H9 (cell line): ENCODE measurements at regions not wholly inside any gene's neighbourhood (a gene's known extent, or its start where the extent isn't known, plus 50 kb on each side); places are given as distances from the start of the nearest gene placed in this dataset.

Experiments used
- DNase-seq: peaks from one replicate; pipeline ENCODE4 v3.0.0-alpha.2; 2017
- H2AFZ ChIP-seq: one replicate; pipeline ENCODE4 v1.6.1; 2013; ENCODE audit warnings: mild to moderate bottlenecking, low read length, control low read depth, moderate library complexity
- H2AK5ac ChIP-seq: 2 replicates; pipeline ENCODE4 v1.6.1; 2013; ENCODE audit warnings: low read length, control low read depth, mixed read lengths; ENCODE audit not compliant: insufficient read length
- H2BK120ac ChIP-seq: one replicate; pipeline ENCODE4 v1.6.1; 2013; ENCODE audit warnings: low read depth, mild to moderate bottlenecking, low read length, control low read depth, inconsistent platforms; ENCODE audit not compliant: poor library complexity, severe bottlenecking
- H2BK12ac ChIP-seq: 2 replicates; pipeline ENCODE4 v1.6.1; 2013; ENCODE audit warnings: low read length, control low read depth, mixed read lengths, low read depth; ENCODE audit not compliant: insufficient read length
- H2BK15ac ChIP-seq: 2 replicates; pipeline ENCODE4 v1.6.1; 2013; ENCODE audit warnings: low read depth, low read length, control low read depth
- H2BK20ac ChIP-seq: one replicate; pipeline ENCODE4 v1.6.1; 2013; ENCODE audit warnings: low read depth, mild to moderate bottlenecking, low read length, control low read depth, inconsistent platforms; ENCODE audit not compliant: poor library complexity, severe bottlenecking
- H2BK5ac ChIP-seq: 2 replicates; pipeline ENCODE4 v1.6.1; 2013; ENCODE audit warnings: low read length, control low read depth, mixed read lengths; ENCODE audit not compliant: insufficient read length
- H3K14ac ChIP-seq: 2 replicates; pipeline ENCODE4 v1.6.1; 2013; ENCODE audit warnings: low read length, control low read depth; ENCODE audit not compliant: insufficient read depth
- H3K18ac ChIP-seq: 2 replicates; pipeline ENCODE4 v1.6.1; 2013; ENCODE audit warnings: low read depth, mild to moderate bottlenecking, mixed read lengths, low read length, control low read depth; ENCODE audit not compliant: insufficient read length
- H3K23ac ChIP-seq: 2 replicates; pipeline ENCODE4 v1.6.1; 2013; ENCODE audit warnings: low read length, control low read depth, mixed read lengths, low read depth; ENCODE audit not compliant: insufficient read length
- H3K23me2 ChIP-seq: 2 replicates; pipeline ENCODE4 v1.6.1; 2013; ENCODE audit warnings: low read depth, mild to moderate bottlenecking, mixed read lengths, low read length, control low read depth; ENCODE audit not compliant: insufficient read length, poor library complexity, severe bottlenecking
- H3K27ac ChIP-seq: 2 replicates; pipeline ENCODE4 v1.5.1; 2013; ENCODE audit warnings: low read length, control low read depth, mixed read lengths, low read depth; ENCODE audit not compliant: insufficient read length
- H3K27me3 ChIP-seq: 2 replicates; pipeline ENCODE4 v1.6.1; 2013; ENCODE audit warnings: low read length, control low read depth, inconsistent platforms; ENCODE audit not compliant: insufficient read depth
- H3K4ac ChIP-seq: 2 replicates; pipeline ENCODE4 v1.6.1; 2013; ENCODE audit warnings: low read depth, mild to moderate bottlenecking, control low read depth, inconsistent platforms, low read length, moderate library complexity
- H3K4me1 ChIP-seq: 2 replicates; pipeline ENCODE4 v1.6.1; 2013; ENCODE audit warnings: low read length, control low read depth, inconsistent platforms; ENCODE audit not compliant: insufficient read depth
- H3K4me2 ChIP-seq: 2 replicates; pipeline ENCODE4 v1.6.1; 2013; ENCODE audit warnings: low read length, control low read depth, mixed read lengths; ENCODE audit not compliant: insufficient read length, insufficient read depth
- H3K56ac ChIP-seq: 2 replicates; pipeline ENCODE4 v1.6.1; 2013; ENCODE audit warnings: low read depth, mild to moderate bottlenecking, mixed read lengths, low read length, control low read depth; ENCODE audit not compliant: insufficient read length
- H3K79me1 ChIP-seq: 2 replicates; pipeline ENCODE4 v1.6.1; 2013; ENCODE audit warnings: low read depth, mild to moderate bottlenecking, moderate library complexity, low read length, control low read depth, inconsistent platforms; ENCODE audit not compliant: insufficient read depth, poor library complexity, severe bottlenecking
- H3K79me2 ChIP-seq: 2 replicates; pipeline ENCODE4 v1.6.1; 2013; ENCODE audit warnings: low read length, control low read depth, inconsistent platforms; ENCODE audit not compliant: insufficient read depth
- H3K9ac ChIP-seq: 2 replicates; pipeline ENCODE4 v1.6.1; 2013; ENCODE audit warnings: low read length, control low read depth, mixed read lengths; ENCODE audit not compliant: insufficient read length; ENCODE audit errors: extremely low read depth
- H3K9me3 ChIP-seq: one replicate; pipeline ENCODE4 v1.6.1; 2013; ENCODE audit warnings: low read depth, low read length, inconsistent platforms; ENCODE audit not compliant: control insufficient read depth
- H3T11ph ChIP-seq: one replicate; pipeline ENCODE4 v1.6.1; 2013; ENCODE audit warnings: mild to moderate bottlenecking, low read length, control low read depth, inconsistent platforms
- H4K20me1 ChIP-seq: one replicate; pipeline ENCODE4 v1.6.1; 2013; ENCODE audit not compliant: control insufficient read depth, insufficient read length, insufficient read depth
- H4K5ac ChIP-seq: 2 replicates; pipeline ENCODE4 v1.6.1; 2013; ENCODE audit warnings: low read depth, mild to moderate bottlenecking, mixed read lengths, low read length, control low read depth; ENCODE audit not compliant: insufficient read length
- H4K8ac ChIP-seq: replicated peaks from 2 replicates; pipeline ENCODE4 v1.6.1; 2013; ENCODE audit warnings: low read length, control low read depth, mixed read lengths, low read depth; ENCODE audit not compliant: insufficient read length
- H4K91ac ChIP-seq: 2 replicates; pipeline ENCODE4 v1.6.1; 2013; ENCODE audit warnings: low read depth, mild to moderate bottlenecking, moderate library complexity, mixed read lengths, low read length, control low read depth; ENCODE audit not compliant: insufficient read length
- H3K27ac Mint-ChIP-seq, 3 experiments: 2 replicates in 2 of 3; 3 replicates in 1 of 3; pipeline ENCODE4 v1.8.0; 2020 to 2021; ENCODE audit warnings: mixed read lengths in 3 of 3, mild to moderate bottlenecking in 1 of 3, moderate library complexity in 1 of 3
- H3K27me3 Mint-ChIP-seq: 2 replicates; pipeline ENCODE4 v1.8.0; 2021; ENCODE audit warnings: low read depth, mild to moderate bottlenecking, moderate library complexity, mixed read lengths
- H3K36me3 Mint-ChIP-seq, 3 experiments: 2 replicates in 2 of 3; 3 replicates in 1 of 3; pipeline ENCODE4 v1.8.0; 2020 to 2021; ENCODE audit warnings: low read depth in 3 of 3, mixed read lengths in 3 of 3; ENCODE audit not compliant: insufficient read depth in 1 of 3
- H3K4me1 Mint-ChIP-seq, 2 experiments: 2 replicates each; pipeline ENCODE4 v1.8.0; 2020; ENCODE audit warnings: mixed read lengths in 2 of 2
- H3K4me3 Mint-ChIP-seq, 2 experiments: 2 replicates in 1 of 2; 3 replicates in 1 of 2; pipeline ENCODE4 v1.8.0; 2020 to 2021; ENCODE audit warnings: mild to moderate bottlenecking in 2 of 2, mixed read lengths in 2 of 2, moderate library complexity in 1 of 2
- H3K9me3 Mint-ChIP-seq, 2 experiments: 2 replicates in 1 of 2; 3 replicates in 1 of 2; pipeline ENCODE4 v1.8.0; 2020; ENCODE audit warnings: mild to moderate bottlenecking in 2 of 2, mixed read lengths in 2 of 2, moderate library complexity in 1 of 2
- WGBS: extraction: QIAGEN DNeasy Blood & Tissue Kit; methylation state at CpG from one replicate; pipeline ENCODE4 v1.1.7; 2013; ENCODE audit warnings: missing lambda C conversion rate, low lambda C conversion rate, mixed read lengths; ENCODE audit not compliant: insufficient read length; ENCODE audit errors: extremely low coverage; 5-methylcytosine and 5-hydroxymethylcytosine counted together
- TF ChIP-seq, protein P1 (sequence below): fragments of 200-600 bp; sonication (generic); conservative IDR thresholded peaks from 3 replicates; pipeline ENCODE4 v1.8.0; 2021; ENCODE audit warnings: antibody characterized with exemption, mild to moderate bottlenecking

DNA sequence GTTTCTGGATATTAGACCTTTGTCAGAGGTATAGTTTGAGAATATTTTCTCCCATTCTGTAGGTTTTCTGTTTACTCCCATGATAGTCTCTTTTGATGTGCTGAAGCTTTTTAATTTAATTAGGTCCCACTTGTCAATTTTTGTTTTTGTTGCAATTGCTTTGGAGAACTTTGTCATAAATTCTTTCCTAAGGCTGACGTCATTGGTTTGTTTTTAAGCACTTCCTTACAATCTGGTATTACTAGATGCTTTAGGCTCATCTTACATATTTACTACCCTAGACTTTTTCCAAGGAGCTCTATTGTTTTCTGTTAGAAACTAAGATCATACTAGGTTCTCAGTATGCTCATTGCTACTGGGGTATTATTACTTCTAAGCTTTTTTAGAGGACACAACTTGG lies 806.3 kb downstream of the PDHA2 start:
- no peak overlapping the region for H2BK5ac ChIP-seq
- TF ChIP-seq, protein P1, sequence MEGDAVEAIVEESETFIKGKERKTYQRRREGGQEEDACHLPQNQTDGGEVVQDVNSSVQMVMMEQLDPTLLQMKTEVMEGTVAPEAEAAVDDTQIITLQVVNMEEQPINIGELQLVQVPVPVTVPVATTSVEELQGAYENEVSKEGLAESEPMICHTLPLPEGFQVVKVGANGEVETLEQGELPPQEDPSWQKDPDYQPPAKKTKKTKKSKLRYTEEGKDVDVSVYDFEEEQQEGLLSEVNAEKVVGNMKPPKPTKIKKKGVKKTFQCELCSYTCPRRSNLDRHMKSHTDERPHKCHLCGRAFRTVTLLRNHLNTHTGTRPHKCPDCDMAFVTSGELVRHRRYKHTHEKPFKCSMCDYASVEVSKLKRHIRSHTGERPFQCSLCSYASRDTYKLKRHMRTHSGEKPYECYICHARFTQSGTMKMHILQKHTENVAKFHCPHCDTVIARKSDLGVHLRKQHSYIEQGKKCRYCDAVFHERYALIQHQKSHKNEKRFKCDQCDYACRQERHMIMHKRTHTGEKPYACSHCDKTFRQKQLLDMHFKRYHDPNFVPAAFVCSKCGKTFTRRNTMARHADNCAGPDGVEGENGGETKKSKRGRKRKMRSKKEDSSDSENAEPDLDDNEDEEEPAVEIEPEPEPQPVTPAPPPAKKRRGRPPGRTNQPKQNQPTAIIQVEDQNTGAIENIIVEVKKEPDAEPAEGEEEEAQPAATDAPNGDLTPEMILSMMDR: no peak
- H4K20me1 ChIP-seq: no peaks in the 10 kb centered on the region
- H3K27ac ChIP-seq: no peak overlapping the region
- H4K91ac ChIP-seq: no peak overlapping the region
- H3K79me2 ChIP-seq: no peaks in the 10 kb centered on the region
- H3K4me2 ChIP-seq: no peak overlapping the region
- no peak overlapping the region for H2AFZ ChIP-seq
- Mint-ChIP-seq H3K4me1 (peaks cover 6 to 7% of the 10 kb centered on the region in 2 experiments), H3K4me3 (no peak overlapping the region), H3K36me3 (0 out of 7 replicates have a peak, but pooled peaks cover 0 to 9% (median 3%) of the 10 kb centered on the region in 3 experiments), H3K27ac (no peak overlapping the region), H3K9me3 (peaks cover 0 to 7% of the 10 kb centered on the region in 2 experiments; a peak in 2 of 5 replicates), H3K27me3 (no peaks in the 10 kb centered on the region)
- no peak overlapping the region for H2BK20ac ChIP-seq
- H3K4me1 ChIP-seq: no peaks in the 10 kb centered on the region
- H2BK15ac ChIP-seq: no peak overlapping the region
- no peaks in the 10 kb centered on the region for H3K9me3 ChIP-seq
- no peak overlapping the region for H2BK12ac ChIP-seq
- H3K9ac ChIP-seq: no peak overlapping the region
- H3T11ph ChIP-seq: no peak overlapping the region
- no peak overlapping the region for H3K23ac ChIP-seq
- no peak overlapping the region for H3K4ac ChIP-seq
- no peak for DNase-seq
- H3K56ac ChIP-seq: no peak overlapping the region
- H2BK120ac ChIP-seq: no peak overlapping the region
- H3K14ac ChIP-seq: no peak overlapping the region
- H4K8ac ChIP-seq: no peak overlapping the region
- H2AK5ac ChIP-seq: no peak overlapping the region
- no peaks in the 10 kb centered on the region for H3K27me3 ChIP-seq
- no peak overlapping the region for H4K5ac ChIP-seq
- no peaks in the 10 kb centered on the region for H3K79me1 ChIP-seq
- H3K23me2 ChIP-seq: no peaks in the 10 kb centered on the region
- WGBS: no CpG with 5 or more reads among the region's 1 CpG
- H3K18ac ChIP-seq: no peak overlapping the region
